ENCODE measurements at regions not wholly inside any gene's neighbourhood (a gene's known extent, or its start where the extent isn't known, plus 50 kb on each side); places are given as distances from the start of the nearest gene placed in this dataset.

GRCh38 chr15:26392956-26393355 lies 379.9 kb downstream of the GABRB3 start:
- TF ChIP-seq, protein P1, sequence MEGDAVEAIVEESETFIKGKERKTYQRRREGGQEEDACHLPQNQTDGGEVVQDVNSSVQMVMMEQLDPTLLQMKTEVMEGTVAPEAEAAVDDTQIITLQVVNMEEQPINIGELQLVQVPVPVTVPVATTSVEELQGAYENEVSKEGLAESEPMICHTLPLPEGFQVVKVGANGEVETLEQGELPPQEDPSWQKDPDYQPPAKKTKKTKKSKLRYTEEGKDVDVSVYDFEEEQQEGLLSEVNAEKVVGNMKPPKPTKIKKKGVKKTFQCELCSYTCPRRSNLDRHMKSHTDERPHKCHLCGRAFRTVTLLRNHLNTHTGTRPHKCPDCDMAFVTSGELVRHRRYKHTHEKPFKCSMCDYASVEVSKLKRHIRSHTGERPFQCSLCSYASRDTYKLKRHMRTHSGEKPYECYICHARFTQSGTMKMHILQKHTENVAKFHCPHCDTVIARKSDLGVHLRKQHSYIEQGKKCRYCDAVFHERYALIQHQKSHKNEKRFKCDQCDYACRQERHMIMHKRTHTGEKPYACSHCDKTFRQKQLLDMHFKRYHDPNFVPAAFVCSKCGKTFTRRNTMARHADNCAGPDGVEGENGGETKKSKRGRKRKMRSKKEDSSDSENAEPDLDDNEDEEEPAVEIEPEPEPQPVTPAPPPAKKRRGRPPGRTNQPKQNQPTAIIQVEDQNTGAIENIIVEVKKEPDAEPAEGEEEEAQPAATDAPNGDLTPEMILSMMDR (IDR thresholded peaks at IDR 0.05; ENCODE audit: low read depth, low read length): no peak
- TF ChIP-seq EZH2phosphoT487 (IDR thresholded peaks at IDR 0.05; ENCODE audit: low read depth): no peak

Measured in OCI-LY3 (cell line).